Ovary (tissue), 7 donors: ENCODE measurements at regions not wholly inside any gene's neighbourhood (a gene's known extent, or its start where the extent isn't known, plus 50 kb on each side); places are given as distances from the start of the nearest gene placed in this dataset.

Experiments used
- DNase-seq, 5 donors: peaks; one replicate each; pipeline ENCODE4 v3.0.0-alpha.2; 2019 to 2020
- H3K27ac ChIP-seq, 2 donors: fragments of 200-600 bp; one replicate each; pipeline versions ENCODE4 v1.5.1 to v1.8.0; 2019 to 2022
- H3K27me3 ChIP-seq: fragments of 200-600 bp; one replicate; pipeline ENCODE4 v1.8.0; 2022
- H3K36me3 ChIP-seq: fragments of 200-600 bp; sonication (generic); one replicate; pipeline ENCODE4 v1.5.1; 2019
- H3K4me1 ChIP-seq: one replicate; pipeline ENCODE4 v1.8.1; 2013; ENCODE audit warnings: mild to moderate bottlenecking, moderate library complexity; ENCODE audit not compliant: insufficient read depth
- H3K4me3 ChIP-seq: fragments of 200-600 bp; sonication (generic); one replicate; pipeline ENCODE4 v1.5.1; 2017
- H3K9me3 ChIP-seq, 2 donors: fragments of 200-600 bp in 1 of 2; sonication (generic) in 1 of 2; one replicate each; pipeline versions ENCODE4 v1.5.1 to v1.8.1; 2013 to 2019; ENCODE audit warnings: mild to moderate bottlenecking in 1 of 2, moderate library complexity in 1 of 2
- EP300 ChIP-seq: sonication (generic); formaldehyde crosslinking; IDR thresholded peaks from one replicate; pipeline ENCODE4 v1.6.1; 2017; ENCODE audit warnings: antibody characterized with exemption
- POLR2A ChIP-seq: fragments of 450-650 bp; IDR thresholded peaks from one replicate; pipeline ENCODE4 v1.6.1; 2017; ENCODE audit warnings: antibody characterized with exemption, mild to moderate bottlenecking, moderate library complexity
- WGBS, 3 donors: extraction: QIAGEN DNeasy Blood & Tissue Kit in 1 of 3; methylation state at CpG; one replicate each; pipeline versions ENCODE4 v1.1.5 to v1.1.7; 2013 to 2017; 5-methylcytosine and 5-hydroxymethylcytosine counted together
- intact Hi-C, 4 donors: fragments of 100-400 bp; cut with DNase I; formaldehyde crosslinking; loops; one replicate each; pipeline versions ENCODE4 v1.11.0 to v1.15.1; 2022 to 2023
- TF ChIP-seq, protein P1 (sequence below), 3 donors: fragments of 450-650 bp in 2 of 3; fragments of 200-600 bp in 1 of 3; IDR thresholded peaks; one replicate each; pipeline versions ENCODE4 v1.5.1 to v1.8.0; 2016 to 2022; ENCODE audit warnings: antibody characterized with exemption in 3 of 3, mild to moderate bottlenecking in 1 of 3
- donor health status: DM: no; HTN: no; CAD: no; lungs with moderate emphysema.
- donor health status: DM: no; HTN: no; CAD: no.
- donor health status: Bipolar disorder and iron deficiency.
- donor health status: DM: no; HTN: no; CAD: no.
- donor health status: DM: yes; HTN: yes; CAD: no.

DNA sequence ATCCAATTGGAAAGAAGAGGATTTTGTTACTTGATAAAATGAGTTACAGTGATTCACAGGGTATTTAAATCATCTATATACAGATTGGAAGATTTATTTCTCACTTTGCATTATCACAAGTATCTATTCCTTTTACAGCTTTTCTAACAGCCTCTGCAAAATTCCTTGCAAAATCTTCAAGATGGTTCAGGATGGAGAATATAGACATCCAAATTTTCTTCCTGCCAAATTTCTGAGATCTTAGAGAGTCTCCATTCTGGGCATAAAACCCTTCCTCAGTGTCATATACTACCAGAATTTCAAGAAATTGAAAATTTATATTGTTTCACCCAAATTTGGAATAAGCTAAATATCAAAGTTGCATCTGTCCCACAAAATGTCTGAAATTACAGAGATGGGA, 259.1 kb upstream of the FAM174A start:
- intact Hi-C loops, result no loop called here
- Histone ChIP-seq H3K36me3 (no peaks in the 10 kb centered on the region), H3K9me3 (no peaks in the 10 kb centered on the region), H3K27ac (no peak overlapping the region), H3K4me1 (no peaks in the 10 kb centered on the region), H3K27me3 (no peaks in the 10 kb centered on the region), H3K4me3 (no peak overlapping the region)
- TF ChIP-seq EP300, result no peak
- TF ChIP-seq, protein P1, sequence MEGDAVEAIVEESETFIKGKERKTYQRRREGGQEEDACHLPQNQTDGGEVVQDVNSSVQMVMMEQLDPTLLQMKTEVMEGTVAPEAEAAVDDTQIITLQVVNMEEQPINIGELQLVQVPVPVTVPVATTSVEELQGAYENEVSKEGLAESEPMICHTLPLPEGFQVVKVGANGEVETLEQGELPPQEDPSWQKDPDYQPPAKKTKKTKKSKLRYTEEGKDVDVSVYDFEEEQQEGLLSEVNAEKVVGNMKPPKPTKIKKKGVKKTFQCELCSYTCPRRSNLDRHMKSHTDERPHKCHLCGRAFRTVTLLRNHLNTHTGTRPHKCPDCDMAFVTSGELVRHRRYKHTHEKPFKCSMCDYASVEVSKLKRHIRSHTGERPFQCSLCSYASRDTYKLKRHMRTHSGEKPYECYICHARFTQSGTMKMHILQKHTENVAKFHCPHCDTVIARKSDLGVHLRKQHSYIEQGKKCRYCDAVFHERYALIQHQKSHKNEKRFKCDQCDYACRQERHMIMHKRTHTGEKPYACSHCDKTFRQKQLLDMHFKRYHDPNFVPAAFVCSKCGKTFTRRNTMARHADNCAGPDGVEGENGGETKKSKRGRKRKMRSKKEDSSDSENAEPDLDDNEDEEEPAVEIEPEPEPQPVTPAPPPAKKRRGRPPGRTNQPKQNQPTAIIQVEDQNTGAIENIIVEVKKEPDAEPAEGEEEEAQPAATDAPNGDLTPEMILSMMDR (IDR thresholded peaks at IDR 0.05), result no peak
- TF ChIP-seq POLR2A, result no peak
- DNase-seq, result no peak

DNA sequence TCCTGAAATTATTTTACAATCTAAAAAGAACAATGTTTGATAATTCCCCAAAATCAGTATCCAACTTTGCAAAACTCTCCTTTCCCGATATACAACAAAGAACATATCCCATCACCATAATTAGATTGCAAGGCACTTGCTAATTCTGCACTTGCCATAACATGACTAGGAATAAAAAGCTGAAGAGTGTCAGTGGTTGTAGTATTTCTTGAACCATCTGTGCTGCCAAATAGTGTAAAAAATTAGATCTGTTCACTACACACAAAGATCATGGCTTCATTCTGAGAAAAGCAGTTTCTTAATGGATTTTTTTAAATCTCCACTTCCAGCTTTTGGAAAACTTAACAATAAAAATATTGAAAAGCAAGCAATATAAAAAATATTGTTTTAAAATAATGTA, 259.5 kb upstream of the FAM174A start:
- no peaks in the 10 kb centered on the region for H3K36me3 ChIP-seq
- H3K27ac ChIP-seq, result no peak overlapping the region
- H3K9me3 ChIP-seq, result no peaks in the 10 kb centered on the region
- H3K4me3 ChIP-seq, result no peak overlapping the region
- H3K4me1 ChIP-seq, result no peaks in the 10 kb centered on the region
- intact Hi-C loops, result no loop called here
- H3K27me3 ChIP-seq, result no peaks in the 10 kb centered on the region
- DNase-seq, result no peak
- TF ChIP-seq EP300, result no peak
- WGBS, 3 donors, result 83 to 92% (median 85%) methylated on average over 1 of the region's 1 CpG

DNA sequence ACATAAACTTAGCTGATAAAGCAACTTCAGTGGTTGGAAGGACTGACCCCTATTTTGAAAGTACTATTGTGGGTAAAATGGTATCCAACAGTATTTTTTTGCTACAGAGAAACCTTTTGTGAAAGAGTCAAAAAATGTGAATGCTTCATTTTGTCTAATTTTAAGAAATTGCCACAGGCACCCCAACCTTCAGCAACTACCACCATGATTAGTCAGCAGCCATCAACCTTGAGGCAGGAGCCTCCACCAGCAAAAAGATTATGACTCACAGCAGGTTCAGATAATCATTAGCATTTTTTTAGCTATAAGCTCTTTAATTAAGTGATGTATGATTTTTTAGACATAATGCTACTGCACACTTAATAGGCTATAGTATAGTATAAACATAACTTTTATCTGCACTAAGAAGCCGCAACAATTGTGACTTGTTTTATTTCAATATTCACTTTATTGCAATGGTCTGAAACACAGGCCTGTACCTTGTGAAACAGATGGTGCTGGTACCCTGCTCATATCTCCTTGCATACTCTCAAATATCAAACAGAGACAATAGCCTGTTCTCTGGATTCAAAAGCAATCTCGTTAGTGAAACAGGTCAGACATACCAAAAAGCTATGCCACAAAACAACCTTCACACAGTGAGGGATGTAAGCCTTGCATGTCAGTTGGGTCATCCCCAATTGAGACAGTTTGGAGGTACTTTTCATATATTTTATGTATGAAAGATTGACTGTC, 261.2 kb upstream of the FAM174A start:
- intact Hi-C loops, result no loop called here
- DNase-seq, result no peak
- Histone ChIP-seq H3K36me3 (no peaks in the 10 kb centered on the region), H3K4me3 (no peak overlapping the region), H3K27ac (no peak overlapping the region), H3K9me3 (no peaks in the 10 kb centered on the region), H3K27me3 (no peaks in the 10 kb centered on the region), H3K4me1 (no peaks in the 10 kb centered on the region)
- TF ChIP-seq EP300 (no peak), POLR2A (no peak)
- TF ChIP-seq, protein P1 (IDR thresholded peaks at IDR 0.05), result no peak
- WGBS, 3 donors, result 58 to 70% (median 69%) methylated on average over 2 of the region's 2 CpGs

DNA sequence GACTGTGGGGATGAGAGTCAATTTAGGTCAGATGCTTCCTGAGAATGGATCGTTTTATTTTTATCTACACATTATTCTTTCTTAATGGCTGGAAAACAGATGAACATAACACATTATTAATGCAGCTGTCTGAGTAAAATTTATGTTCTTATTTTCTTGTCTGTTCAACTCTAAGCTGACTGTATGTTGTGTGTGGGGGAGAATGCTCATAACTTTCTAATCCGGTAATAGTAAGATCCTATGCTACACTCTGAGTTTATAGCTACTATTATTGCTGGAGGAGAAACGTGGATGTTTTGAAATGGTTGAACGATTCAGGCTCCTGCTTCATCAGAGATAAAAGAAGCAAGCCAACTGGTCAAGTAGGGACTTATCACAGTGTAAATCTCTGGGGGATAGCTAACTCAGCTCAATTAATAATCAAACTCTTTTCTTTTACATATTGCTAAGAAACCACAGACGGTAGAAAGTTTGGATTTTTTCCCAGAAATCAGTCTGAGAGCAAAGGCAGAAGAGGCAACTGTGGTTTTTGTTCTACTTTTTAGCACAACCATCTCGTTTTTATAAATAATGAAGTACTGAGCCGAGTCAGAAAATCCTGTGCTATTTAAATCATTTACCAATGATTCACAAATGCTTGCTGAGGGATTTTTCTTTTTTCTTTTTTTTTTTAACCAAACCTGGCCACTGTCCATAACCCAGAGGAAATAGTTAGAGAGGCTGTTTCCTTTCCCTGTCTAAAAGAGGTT, 265.0 kb upstream of the FAM174A start:
- TF ChIP-seq POLR2A, result no peak
- TF ChIP-seq, protein P1 (IDR thresholded peaks at IDR 0.05), result no peak
- TF ChIP-seq EP300, result no peak
- 2 to 3% (median 2%) methylated on average over 7 of the region's 7 CpGs for WGBS, 3 donors
- H3K4me3 ChIP-seq, result no peak overlapping the region

DNA sequence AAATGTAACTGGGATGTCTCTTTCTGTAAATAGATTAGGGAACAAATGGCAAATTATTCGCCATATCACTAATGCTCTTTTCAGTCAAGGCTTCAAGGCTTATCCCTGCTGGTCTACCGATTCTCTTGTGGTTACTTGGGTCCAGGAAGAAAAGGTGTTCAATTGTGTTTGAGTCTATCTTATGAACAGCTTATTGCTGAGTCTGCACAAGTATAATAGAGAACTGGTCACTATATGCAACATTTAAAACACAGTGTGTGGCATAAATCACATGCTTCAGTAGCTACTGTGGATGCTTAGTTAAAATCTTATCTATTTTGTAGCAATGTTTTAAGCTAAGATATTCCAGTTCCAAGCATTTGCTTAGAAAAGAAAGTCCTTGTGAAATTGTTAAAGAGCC, 274.2 kb upstream of the FAM174A start:
- H3K36me3 ChIP-seq, result no peaks in the 10 kb centered on the region
- intact Hi-C loops, result no loop called here
- H3K27me3 ChIP-seq, result no peaks in the 10 kb centered on the region
- no peak overlapping the region for H3K27ac ChIP-seq
- 91 to 98% (median 91%) methylated on average over 2 of the region's 2 CpGs for WGBS, 3 donors
- no peak overlapping the region for H3K4me3 ChIP-seq
- H3K4me1 ChIP-seq, result no peaks in the 10 kb centered on the region
- TF ChIP-seq, protein P1 (IDR thresholded peaks at IDR 0.05), result no peak
- no peak for TF ChIP-seq POLR2A
- no peak for TF ChIP-seq EP300
- no peaks in the 10 kb centered on the region for H3K9me3 ChIP-seq
- DNase-seq, result no peak

More for the DNA sequence above, 265.0 kb upstream of the FAM174A start:
- DNase-seq, result no peak
- intact Hi-C loops, result no loop called here
- Histone ChIP-seq H3K27me3 (no peaks in the 10 kb centered on the region), H3K36me3 (no peaks in the 10 kb centered on the region), H3K9me3 (no peaks in the 10 kb centered on the region), H3K4me1 (no peaks in the 10 kb centered on the region), H3K27ac (no peak overlapping the region)
